ENCODE measurements at regions not wholly inside any gene's neighbourhood (a gene's known extent, or its start where the extent isn't known, plus 50 kb on each side); places are given as distances from the start of the nearest gene placed in this dataset.

- Histone ChIP-seq H3K27me3 (ENCODE audit: insufficient read depth, low read length) (no peaks in the 10 kb centered on the region), H3K4me3 (ENCODE audit: low read length) (no peak overlapping the region), H2AFZ (ENCODE audit: low read depth, low read length) (no peak overlapping the region), H3K4me1 (ENCODE audit: insufficient read depth, low read length) (no peaks in the 10 kb centered on the region), H3K9me3 (ENCODE audit: low read length) (peaks cover 2% of the 10 kb centered on the region), H3K36me3 (ENCODE audit: insufficient read depth, low read length) (no peaks in the 10 kb centered on the region)
These were observed 347.7 kb downstream of the TGFB2 start for GRCh38 chr1:218692808-218693207.

- H3K4me1 ChIP-seq (ENCODE audit: insufficient read depth, low read length), result no peaks in the 10 kb centered on the region
- H2AFZ ChIP-seq (ENCODE audit: low read depth, low read length), result no peak overlapping the region
- no peak overlapping the region for H3K4me3 ChIP-seq (ENCODE audit: low read length)
- peaks cover 2% of the 10 kb centered on the region for H3K9me3 ChIP-seq (ENCODE audit: low read length)
- H3K27me3 ChIP-seq (ENCODE audit: insufficient read depth, low read length), result no peaks in the 10 kb centered on the region
- no peaks in the 10 kb centered on the region for H3K36me3 ChIP-seq (ENCODE audit: insufficient read depth, low read length)
These were observed 348.5 kb downstream of the TGFB2 start for GRCh38 chr1:218693599-218693998.

- Histone ChIP-seq H3K4me1 (ENCODE audit: insufficient read depth, low read length) (no peaks in the 10 kb centered on the region), H3K27me3 (ENCODE audit: insufficient read depth, low read length) (no peaks in the 10 kb centered on the region)
These were observed 348.9 kb downstream of the TGFB2 start for GRCh38 chr1:218694085-218694484.

GRCh38 chr1:218694636-218695035 is 349.5 kb downstream of the TGFB2 start:
- Histone ChIP-seq H3K36me3 (ENCODE audit: insufficient read depth, low read length) (no peaks in the 10 kb centered on the region), H2AFZ (ENCODE audit: low read depth, low read length) (no peak overlapping the region), H3K27me3 (ENCODE audit: insufficient read depth, low read length) (no peaks in the 10 kb centered on the region), H3K4me3 (ENCODE audit: low read length) (no peak overlapping the region), H3K9me3 (ENCODE audit: low read length) (peaks cover 2% of the 10 kb centered on the region), H3K4me1 (ENCODE audit: insufficient read depth, low read length) (no peaks in the 10 kb centered on the region)

More at GRCh38 chr1:218694085-218694484, 348.9 kb downstream of the TGFB2 start:
- Histone ChIP-seq H3K36me3 (ENCODE audit: insufficient read depth, low read length) (no peaks in the 10 kb centered on the region), H2AFZ (ENCODE audit: low read depth, low read length) (no peak overlapping the region), H3K9me3 (ENCODE audit: low read length) (peaks cover 2% of the 10 kb centered on the region), H3K4me3 (ENCODE audit: low read length) (no peak overlapping the region)

- no peaks in the 10 kb centered on the region for H3K4me1 ChIP-seq (ENCODE audit: insufficient read depth, low read length)
- H2AFZ ChIP-seq (ENCODE audit: low read depth, low read length), result no peak overlapping the region
- no peak overlapping the region for H3K4me3 ChIP-seq (ENCODE audit: low read length)
- no peaks in the 10 kb centered on the region for H3K27me3 ChIP-seq (ENCODE audit: insufficient read depth, low read length)
- no peaks in the 10 kb centered on the region for H3K36me3 ChIP-seq (ENCODE audit: insufficient read depth, low read length)
- no peaks in the 10 kb centered on the region for H3K9me3 ChIP-seq (ENCODE audit: low read length)
These were observed 350.4 kb downstream of the TGFB2 start for GRCh38 chr1:218695525-218695924.

- no peaks in the 10 kb centered on the region for H3K9me3 ChIP-seq (ENCODE audit: low read length)
- H2AFZ ChIP-seq (ENCODE audit: low read depth, low read length), result no peak overlapping the region
- no peaks in the 10 kb centered on the region for H3K4me1 ChIP-seq (ENCODE audit: insufficient read depth, low read length)
- H3K27me3 ChIP-seq (ENCODE audit: insufficient read depth, low read length), result no peaks in the 10 kb centered on the region
- H3K4me3 ChIP-seq (ENCODE audit: low read length), result no peak overlapping the region
- H3K36me3 ChIP-seq (ENCODE audit: insufficient read depth, low read length), result no peaks in the 10 kb centered on the region
These were observed 353.0 kb downstream of the TGFB2 start for GRCh38 chr1:218698141-218698540.

DNA sequence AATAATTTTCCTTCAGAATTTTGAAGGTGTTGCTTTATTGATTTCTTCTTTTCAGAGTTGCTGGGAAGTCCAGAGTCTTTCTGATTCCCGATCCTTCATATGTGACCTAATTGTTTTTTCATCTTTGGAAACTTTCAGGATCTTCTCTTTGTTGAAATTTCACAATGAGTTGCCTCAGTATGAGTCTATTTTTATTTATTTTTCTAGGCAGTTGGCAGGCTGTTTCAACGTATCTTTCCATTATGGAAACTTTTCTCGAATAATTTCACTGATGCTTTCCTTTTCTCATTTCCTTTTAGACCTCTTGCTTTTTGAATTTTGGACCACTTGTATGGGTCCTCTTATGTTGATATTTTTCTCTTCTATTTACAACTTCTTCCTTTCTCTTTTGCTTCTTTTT is 354.3 kb downstream of the TGFB2 start:
- Histone ChIP-seq H3K9me3 (ENCODE audit: low read length) (no peaks in the 10 kb centered on the region), H3K4me1 (ENCODE audit: insufficient read depth, low read length) (no peaks in the 10 kb centered on the region), H2AFZ (ENCODE audit: low read depth, low read length) (no peak overlapping the region), H3K36me3 (ENCODE audit: insufficient read depth, low read length) (no peaks in the 10 kb centered on the region), H3K27me3 (ENCODE audit: insufficient read depth, low read length) (no peaks in the 10 kb centered on the region), H3K4me3 (ENCODE audit: low read length) (no peak overlapping the region)

GRCh38 chr1:218699865-218700264 is 354.7 kb downstream of the TGFB2 start:
- Histone ChIP-seq H2AFZ (ENCODE audit: low read depth, low read length) (no peak overlapping the region), H3K36me3 (ENCODE audit: insufficient read depth, low read length) (no peaks in the 10 kb centered on the region), H3K4me3 (ENCODE audit: low read length) (no peak overlapping the region), H3K4me1 (ENCODE audit: insufficient read depth, low read length) (no peaks in the 10 kb centered on the region), H3K9me3 (ENCODE audit: low read length) (no peaks in the 10 kb centered on the region), H3K27me3 (ENCODE audit: insufficient read depth, low read length) (no peaks in the 10 kb centered on the region)

DNA sequence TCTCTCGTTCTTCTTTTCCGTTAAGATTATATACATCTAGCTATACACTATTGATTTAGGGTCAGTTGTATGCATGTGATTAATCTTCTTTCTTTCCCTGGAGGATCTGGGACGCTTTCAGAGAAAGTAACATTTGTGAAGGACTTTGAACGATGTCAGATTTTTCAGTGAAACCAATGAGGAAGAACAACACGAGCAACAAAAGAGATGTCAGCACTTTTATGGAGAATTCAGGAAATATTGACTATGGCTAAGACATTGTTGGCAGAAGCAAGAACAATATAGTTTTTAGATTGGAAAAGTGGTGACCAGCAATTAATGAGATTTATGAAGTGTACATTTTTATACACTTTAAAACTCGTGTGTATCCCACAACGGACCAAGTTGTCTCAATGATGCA is 355.5 kb downstream of the TGFB2 start:
- Histone ChIP-seq H3K4me3 (ENCODE audit: low read length) (no peak overlapping the region), H2AFZ (ENCODE audit: low read depth, low read length) (no peak overlapping the region), H3K36me3 (ENCODE audit: insufficient read depth, low read length) (no peaks in the 10 kb centered on the region), H3K9me3 (ENCODE audit: low read length) (no peaks in the 10 kb centered on the region), H3K27me3 (ENCODE audit: insufficient read depth, low read length) (no peaks in the 10 kb centered on the region), H3K4me1 (ENCODE audit: insufficient read depth, low read length) (no peaks in the 10 kb centered on the region)

DNA sequence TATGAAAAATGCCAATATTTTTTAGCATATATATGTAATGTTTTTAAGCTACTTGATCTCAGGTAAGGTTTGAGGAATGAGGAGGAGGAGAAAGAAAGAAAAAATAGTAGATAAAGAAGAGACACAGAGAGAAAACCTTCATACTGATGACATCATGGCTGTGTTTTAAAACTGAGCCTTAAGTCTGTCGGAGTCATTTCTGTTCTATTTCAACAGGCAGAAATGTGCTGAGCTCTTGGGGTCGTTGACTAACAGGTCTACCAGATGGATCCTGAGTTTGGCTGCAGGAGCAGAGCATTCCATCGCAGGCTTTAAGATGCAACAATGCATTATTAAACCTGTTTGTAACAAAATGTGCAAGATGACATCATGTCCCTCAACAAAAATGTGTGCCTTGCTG is 356.0 kb downstream of the TGFB2 start:
- Histone ChIP-seq H3K4me1 (ENCODE audit: insufficient read depth, low read length) (no peaks in the 10 kb centered on the region), H3K36me3 (ENCODE audit: insufficient read depth, low read length) (no peaks in the 10 kb centered on the region), H3K9me3 (ENCODE audit: low read length) (no peaks in the 10 kb centered on the region), H2AFZ (ENCODE audit: low read depth, low read length) (no peak overlapping the region), H3K4me3 (ENCODE audit: low read length) (no peak overlapping the region), H3K27me3 (ENCODE audit: insufficient read depth, low read length) (no peaks in the 10 kb centered on the region)

DNA sequence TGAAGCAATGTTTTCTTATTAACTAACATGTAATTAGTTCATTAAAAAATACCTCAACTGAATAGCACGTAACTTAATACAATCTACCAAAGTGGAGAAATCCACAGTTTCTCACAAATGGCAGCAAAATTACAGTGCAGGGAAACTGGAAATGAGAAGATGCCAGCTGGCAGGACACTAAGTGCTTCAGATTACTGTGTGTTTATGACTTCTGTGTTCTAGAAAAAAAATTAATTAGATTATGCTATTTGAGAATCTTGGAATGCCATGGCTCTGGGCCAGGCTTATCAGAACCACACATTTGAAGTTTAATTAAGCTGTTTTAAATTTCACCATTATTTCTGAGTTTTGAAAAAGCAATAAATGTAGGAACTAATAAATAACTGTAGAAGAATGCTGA is 357.6 kb downstream of the TGFB2 start:
- H3K4me1 ChIP-seq (ENCODE audit: insufficient read depth, low read length), result no peaks in the 10 kb centered on the region
- H3K4me3 ChIP-seq (ENCODE audit: low read length), result no peak overlapping the region
- no peaks in the 10 kb centered on the region for H3K27me3 ChIP-seq (ENCODE audit: insufficient read depth, low read length)
- no peaks in the 10 kb centered on the region for H3K36me3 ChIP-seq (ENCODE audit: insufficient read depth, low read length)
- H3K9me3 ChIP-seq (ENCODE audit: low read length), result no peaks in the 10 kb centered on the region
- H2AFZ ChIP-seq (ENCODE audit: low read depth, low read length), result no peak overlapping the region

DNA sequence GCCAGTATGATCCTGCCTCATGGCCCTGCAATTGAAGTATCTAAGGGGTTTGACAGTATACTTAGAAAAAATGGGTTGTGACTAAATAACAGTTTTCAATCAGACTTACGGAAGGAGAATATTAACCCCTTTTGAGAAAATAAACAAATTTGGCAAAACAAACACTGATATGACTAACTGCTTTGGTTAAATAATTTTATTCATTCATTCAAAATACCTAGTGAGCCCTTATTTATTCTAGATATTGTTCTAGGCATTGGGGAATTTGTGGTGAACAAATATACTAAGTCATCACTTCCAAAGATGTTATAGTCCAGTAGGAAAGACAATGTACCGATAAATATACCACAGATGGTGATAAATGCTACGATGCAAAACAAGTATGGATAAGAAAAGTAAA is 358.7 kb downstream of the TGFB2 start:
- H2AFZ ChIP-seq (ENCODE audit: low read depth, low read length), result no peak overlapping the region
- no peaks in the 10 kb centered on the region for H3K36me3 ChIP-seq (ENCODE audit: insufficient read depth, low read length)
- H3K4me3 ChIP-seq (ENCODE audit: low read length), result no peak overlapping the region
- no peaks in the 10 kb centered on the region for H3K4me1 ChIP-seq (ENCODE audit: insufficient read depth, low read length)
- H3K27me3 ChIP-seq (ENCODE audit: insufficient read depth, low read length), result no peaks in the 10 kb centered on the region
- no peaks in the 10 kb centered on the region for H3K9me3 ChIP-seq (ENCODE audit: low read length)

GRCh38 chr1:218705391-218705790 is 360.3 kb downstream of the TGFB2 start:
- Histone ChIP-seq H3K4me3 (ENCODE audit: low read length) (no peak overlapping the region), H3K9me3 (ENCODE audit: low read length) (no peaks in the 10 kb centered on the region), H3K36me3 (ENCODE audit: insufficient read depth, low read length) (no peaks in the 10 kb centered on the region), H3K4me1 (ENCODE audit: insufficient read depth, low read length) (no peaks in the 10 kb centered on the region), H2AFZ (ENCODE audit: low read depth, low read length) (no peak overlapping the region), H3K27me3 (ENCODE audit: insufficient read depth, low read length) (no peaks in the 10 kb centered on the region)

All from neuron (in vitro differentiated cells).